Osteoblast (primary cell): ENCODE measurements at regions not wholly inside any gene's neighbourhood (a gene's known extent, or its start where the extent isn't known, plus 50 kb on each side); places are given as distances from the start of the nearest gene placed in this dataset.

ENCODE experiments used
- DNase-seq: peaks from one replicate; pipeline ENCODE4 v3.0.0; 2011; ENCODE audit warnings: low spot score, mixed read lengths; ENCODE audit not compliant: insufficient read length; ENCODE audit errors: missing footprints
- H2AFZ ChIP-seq: 2 replicates; pipeline ENCODE4 v1.6.0; 2011; ENCODE audit warnings: mild to moderate bottlenecking, low read length
- H3K27ac ChIP-seq: 2 replicates; pipeline ENCODE4 v1.5.1; 2011; ENCODE audit warnings: mild to moderate bottlenecking, low read depth, low read length, moderate library complexity
- H3K27me3 ChIP-seq: 2 replicates; pipeline ENCODE4 v1.6.0; 2012; ENCODE audit warnings: mild to moderate bottlenecking, control low read depth, inconsistent platforms, low read length, moderate library complexity; ENCODE audit not compliant: insufficient read depth
- H3K36me3 ChIP-seq: 2 replicates; pipeline ENCODE4 v1.5.1; 2011; ENCODE audit warnings: mild to moderate bottlenecking, low read length, control low read depth, moderate library complexity; ENCODE audit not compliant: insufficient read depth
- H3K4me1 ChIP-seq: 2 replicates; pipeline ENCODE4 v1.5.1; 2011; ENCODE audit warnings: mild to moderate bottlenecking, low read length, control low read depth, moderate library complexity; ENCODE audit not compliant: insufficient read depth
- H3K4me2 ChIP-seq: 2 replicates; pipeline ENCODE4 v1.6.0; 2011; ENCODE audit warnings: mild to moderate bottlenecking, low read length; ENCODE audit not compliant: insufficient read depth
- H3K4me3 ChIP-seq: fragments of 200-600 bp; sonication (generic); 3 replicates; pipeline ENCODE4 v1.5.1; 2012; ENCODE audit warnings: mild to moderate bottlenecking, low read length, inconsistent platforms; ENCODE audit not compliant: insufficient read depth
- H3K79me2 ChIP-seq: 2 replicates; pipeline ENCODE4 v1.6.0; 2012; ENCODE audit warnings: mild to moderate bottlenecking, low read length, control low read depth, inconsistent platforms; ENCODE audit not compliant: insufficient read depth
- H3K9me3 ChIP-seq: 2 replicates; pipeline ENCODE4 v1.5.1; 2011; ENCODE audit warnings: low read depth, low read length, control low read depth
- H4K20me1 ChIP-seq: 2 replicates; pipeline ENCODE4 v1.6.0; 2012; ENCODE audit warnings: mild to moderate bottlenecking, low read length, control low read depth; ENCODE audit not compliant: insufficient read depth
- TF ChIP-seq, protein P1 (sequence below): IDR thresholded peaks from 2 replicates; pipeline ENCODE4 v1.5.1; 2011; ENCODE audit warnings: mild to moderate bottlenecking, low read depth, low read length, moderate library complexity; ENCODE audit errors: extremely low read depth

DNA sequence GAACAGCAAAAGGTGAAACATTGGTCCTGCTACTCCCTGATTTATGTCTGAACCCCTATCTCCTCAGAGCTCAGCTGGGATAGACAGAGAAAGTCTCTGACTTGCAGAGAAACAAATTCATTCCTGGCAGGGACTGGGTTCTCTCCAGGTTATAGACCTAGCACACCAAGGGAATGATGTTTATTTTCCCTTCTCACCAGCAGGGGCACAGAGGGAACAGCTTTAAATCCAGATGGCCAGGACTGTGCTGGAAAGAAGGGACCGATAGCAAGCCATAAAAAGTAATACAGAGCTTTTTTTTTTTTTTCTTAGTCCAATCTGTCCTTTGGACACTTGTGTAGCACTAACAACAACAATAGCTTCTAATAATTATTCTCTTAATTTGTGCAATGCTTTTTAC lies 141.1 kb upstream of the C9orf72 start:
- H3K4me1 ChIP-seq: no peaks in the 10 kb centered on the region
- no peaks in the 10 kb centered on the region for H3K36me3 ChIP-seq
- H3K79me2 ChIP-seq: no peaks in the 10 kb centered on the region
- no peak for DNase-seq
- H3K27me3 ChIP-seq: no peaks in the 10 kb centered on the region
- no peaks in the 10 kb centered on the region for H4K20me1 ChIP-seq
- H3K4me3 ChIP-seq: no peak overlapping the region
- TF ChIP-seq, protein P1, sequence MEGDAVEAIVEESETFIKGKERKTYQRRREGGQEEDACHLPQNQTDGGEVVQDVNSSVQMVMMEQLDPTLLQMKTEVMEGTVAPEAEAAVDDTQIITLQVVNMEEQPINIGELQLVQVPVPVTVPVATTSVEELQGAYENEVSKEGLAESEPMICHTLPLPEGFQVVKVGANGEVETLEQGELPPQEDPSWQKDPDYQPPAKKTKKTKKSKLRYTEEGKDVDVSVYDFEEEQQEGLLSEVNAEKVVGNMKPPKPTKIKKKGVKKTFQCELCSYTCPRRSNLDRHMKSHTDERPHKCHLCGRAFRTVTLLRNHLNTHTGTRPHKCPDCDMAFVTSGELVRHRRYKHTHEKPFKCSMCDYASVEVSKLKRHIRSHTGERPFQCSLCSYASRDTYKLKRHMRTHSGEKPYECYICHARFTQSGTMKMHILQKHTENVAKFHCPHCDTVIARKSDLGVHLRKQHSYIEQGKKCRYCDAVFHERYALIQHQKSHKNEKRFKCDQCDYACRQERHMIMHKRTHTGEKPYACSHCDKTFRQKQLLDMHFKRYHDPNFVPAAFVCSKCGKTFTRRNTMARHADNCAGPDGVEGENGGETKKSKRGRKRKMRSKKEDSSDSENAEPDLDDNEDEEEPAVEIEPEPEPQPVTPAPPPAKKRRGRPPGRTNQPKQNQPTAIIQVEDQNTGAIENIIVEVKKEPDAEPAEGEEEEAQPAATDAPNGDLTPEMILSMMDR: no peak
- H3K27ac ChIP-seq: no peak overlapping the region
- H3K4me2 ChIP-seq: no peak overlapping the region
- no peaks in the 10 kb centered on the region for H3K9me3 ChIP-seq
- no peak overlapping the region for H2AFZ ChIP-seq

DNA sequence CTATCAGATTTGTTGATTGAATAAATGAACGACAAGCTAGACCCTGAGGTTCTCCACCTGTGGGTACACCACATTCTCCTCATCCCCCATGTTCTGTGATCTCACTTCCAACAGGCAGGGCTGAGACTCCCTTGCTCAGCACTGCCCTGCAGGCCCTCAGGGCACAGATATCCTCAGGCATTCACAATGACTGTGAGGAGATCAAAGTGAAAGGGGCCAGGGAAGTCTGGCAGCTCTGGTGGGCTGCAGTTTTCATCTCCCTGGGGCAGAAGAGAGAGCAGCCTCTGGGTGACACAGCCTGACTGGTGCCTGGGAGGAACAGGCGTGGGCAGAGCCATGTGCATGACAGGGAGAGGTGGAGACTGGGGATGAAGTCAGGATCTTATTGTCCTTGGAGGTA lies 142.4 kb upstream of the C9orf72 start:
- H4K20me1 ChIP-seq: no peaks in the 10 kb centered on the region
- H3K4me1 ChIP-seq: no peaks in the 10 kb centered on the region
- no peak overlapping the region for H3K4me2 ChIP-seq
- no peaks in the 10 kb centered on the region for H3K79me2 ChIP-seq
- H2AFZ ChIP-seq: no peak overlapping the region
- no peaks in the 10 kb centered on the region for H3K9me3 ChIP-seq
- TF ChIP-seq, protein P1: no peak
- no peak overlapping the region for H3K4me3 ChIP-seq
- no peaks in the 10 kb centered on the region for H3K36me3 ChIP-seq
- DNase-seq: no peak
- no peaks in the 10 kb centered on the region for H3K27me3 ChIP-seq
- no peak overlapping the region for H3K27ac ChIP-seq

DNA sequence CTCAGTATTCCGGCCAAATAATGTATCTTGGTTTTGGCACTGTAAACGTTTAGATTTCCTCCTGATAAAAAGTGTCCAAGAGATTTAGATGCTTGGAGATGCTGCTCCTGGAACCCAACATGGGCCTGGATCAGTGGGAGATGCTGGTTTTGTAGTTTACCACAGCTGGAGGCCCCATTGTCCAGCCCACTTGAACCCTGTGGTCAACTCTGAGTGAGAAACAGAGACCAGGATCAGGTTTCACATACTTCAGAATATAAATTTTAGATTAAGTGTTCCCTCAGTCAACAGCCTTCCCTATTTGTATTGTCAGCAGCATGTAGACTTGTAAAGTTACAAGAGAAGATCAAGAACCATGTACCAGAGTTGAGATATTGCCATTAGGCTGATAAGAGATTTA lies 144.7 kb upstream of the C9orf72 start:
- no peak overlapping the region for H3K27ac ChIP-seq
- DNase-seq: no peak
- no peak overlapping the region for H3K4me2 ChIP-seq
- H3K36me3 ChIP-seq: no peaks in the 10 kb centered on the region
- TF ChIP-seq, protein P1: no peak
- H4K20me1 ChIP-seq: no peaks in the 10 kb centered on the region
- H3K4me3 ChIP-seq: no peak overlapping the region
- no peaks in the 10 kb centered on the region for H3K79me2 ChIP-seq
- H3K9me3 ChIP-seq: no peaks in the 10 kb centered on the region
- H2AFZ ChIP-seq: no peak overlapping the region
- H3K4me1 ChIP-seq: no peaks in the 10 kb centered on the region
- H3K27me3 ChIP-seq: no peaks in the 10 kb centered on the region

DNA sequence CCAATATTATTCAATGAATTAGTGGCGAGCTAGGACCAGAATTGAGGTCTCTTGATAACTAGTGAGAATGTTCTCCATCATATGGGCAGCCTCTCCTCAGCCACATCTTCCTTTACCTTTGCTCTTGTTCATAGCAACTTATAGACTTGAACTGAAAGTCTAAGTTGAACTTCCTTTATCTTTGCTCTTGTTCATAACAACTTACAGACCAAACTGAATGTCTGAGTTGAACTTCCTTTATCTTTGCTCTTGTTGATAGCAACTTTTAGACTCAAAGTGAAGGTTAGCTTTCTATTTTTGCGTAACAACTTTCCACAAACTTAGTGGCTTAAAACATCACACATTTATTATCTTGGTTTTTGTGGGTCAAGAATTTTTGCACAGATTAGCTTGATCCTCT lies 146.4 kb upstream of the C9orf72 start:
- no peaks in the 10 kb centered on the region for H3K9me3 ChIP-seq
- TF ChIP-seq, protein P1: no peak
- no peaks in the 10 kb centered on the region for H3K79me2 ChIP-seq
- no peak overlapping the region for H3K4me3 ChIP-seq
- H3K4me2 ChIP-seq: no peak overlapping the region
- no peak for DNase-seq
- H3K27ac ChIP-seq: no peak overlapping the region
- no peaks in the 10 kb centered on the region for H3K36me3 ChIP-seq
- H4K20me1 ChIP-seq: no peaks in the 10 kb centered on the region
- H3K4me1 ChIP-seq: no peaks in the 10 kb centered on the region
- H2AFZ ChIP-seq: no peak overlapping the region
- H3K27me3 ChIP-seq: no peaks in the 10 kb centered on the region
